DMS 273 treated with DMSO at 0.1 percent for 48 hours (cell line): ENCODE measurements at regions not wholly inside any gene's neighbourhood (a gene's known extent, or its start where the extent isn't known, plus 50 kb on each side); places are given as distances from the start of the nearest gene placed in this dataset.

ENCODE experiments used
- DNase-seq: peaks from one replicate; lab custom pipeline; 2025; lab: John Stamatoyannopoulos, UW

DNA sequence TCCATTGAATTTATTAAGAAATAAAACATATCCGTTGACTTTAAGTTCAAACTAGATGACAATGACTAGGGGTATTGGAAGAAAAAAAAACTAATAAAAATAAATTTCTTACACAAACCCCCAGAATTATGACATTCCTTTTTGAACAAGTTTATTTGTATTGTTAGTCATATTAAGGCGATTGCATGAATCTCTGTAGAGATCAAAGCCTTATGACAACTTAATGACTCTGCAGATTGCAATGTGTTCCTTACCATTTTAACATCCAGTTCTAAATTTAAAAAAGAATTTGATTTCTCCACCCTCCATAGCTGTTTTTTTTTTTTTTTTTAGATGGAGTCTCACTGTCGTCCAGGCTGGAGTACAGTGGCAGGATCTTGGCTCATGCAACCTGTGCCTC lies 189.8 kb upstream of the CEP162 start:
- DNase-seq = no peak

DNA sequence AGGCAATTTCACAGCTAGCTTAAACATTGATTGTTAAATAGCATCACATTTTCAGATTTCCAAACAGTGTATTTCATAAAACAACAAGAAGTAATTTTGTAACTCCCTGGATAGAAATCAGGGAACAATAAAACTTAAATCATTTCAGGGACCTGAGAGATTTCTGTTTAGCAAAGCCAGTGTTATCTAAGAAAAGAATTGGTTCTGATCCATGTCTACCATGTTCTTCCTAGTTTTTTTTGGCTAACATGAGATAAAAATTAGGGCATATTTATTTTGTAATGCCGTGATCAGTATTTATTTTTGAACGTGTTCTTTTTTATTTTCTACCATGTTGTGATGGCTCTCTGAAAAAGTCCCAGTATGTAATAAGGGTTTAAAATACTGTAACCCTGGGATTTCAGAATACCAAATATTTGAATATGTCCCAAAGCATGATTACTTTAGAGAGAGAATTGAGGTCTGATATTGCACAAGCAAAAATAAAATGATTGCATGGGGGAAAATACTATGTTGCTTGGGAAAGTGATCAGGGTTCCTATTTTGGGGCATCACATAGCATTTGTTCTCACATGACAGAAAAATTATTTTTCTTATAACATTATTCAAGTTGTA lies 188.7 kb upstream of the CEP162 start:
- DNase-seq = no peak

DNA sequence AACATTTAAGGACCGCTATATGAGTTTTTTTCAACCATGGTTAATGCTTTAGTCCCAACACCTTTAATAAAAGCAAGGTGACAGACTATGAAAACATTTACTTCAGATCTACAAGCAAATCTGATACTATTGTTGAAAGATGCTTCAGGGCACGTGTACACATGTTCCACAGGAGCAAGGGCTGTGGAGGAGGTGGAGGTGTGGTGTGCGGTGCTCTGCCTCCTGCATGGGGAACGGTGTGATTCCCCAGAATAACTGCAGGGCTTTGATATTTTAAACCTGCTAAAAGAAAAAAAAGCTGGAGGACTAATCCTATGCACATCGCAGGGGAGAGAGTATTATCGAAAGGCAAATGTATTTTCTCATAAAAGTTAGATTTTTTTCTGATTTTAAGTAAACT lies 188.1 kb upstream of the CEP162 start:
- DNase-seq = no peak

- no peak for DNase-seq
These were observed 187.6 kb upstream of the CEP162 start for GRCh38 chr6:84415068-84415467.

DNA sequence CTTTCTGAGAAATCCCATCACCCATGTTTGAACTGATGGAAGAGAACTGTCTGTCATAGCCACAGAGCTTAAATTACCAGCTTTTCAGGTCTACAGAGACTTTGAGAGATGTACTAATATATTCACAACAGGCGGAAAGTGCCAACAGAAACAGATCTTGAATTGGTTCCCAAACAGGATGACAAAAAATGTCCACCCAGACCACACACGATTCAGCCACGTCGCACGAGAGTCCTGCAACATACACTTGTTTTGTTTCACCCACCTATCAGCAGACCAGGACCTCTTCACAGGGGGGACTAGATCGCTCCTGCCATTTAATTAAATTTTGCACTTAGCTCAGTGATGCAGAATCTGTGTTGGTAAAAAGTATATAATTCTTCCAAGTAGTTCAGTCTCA lies 187.1 kb upstream of the CEP162 start:
- no peak for DNase-seq

- no peak for DNase-seq
These were observed 183.7 kb upstream of the CEP162 start for GRCh38 chr6:84411060-84411629.

DNA sequence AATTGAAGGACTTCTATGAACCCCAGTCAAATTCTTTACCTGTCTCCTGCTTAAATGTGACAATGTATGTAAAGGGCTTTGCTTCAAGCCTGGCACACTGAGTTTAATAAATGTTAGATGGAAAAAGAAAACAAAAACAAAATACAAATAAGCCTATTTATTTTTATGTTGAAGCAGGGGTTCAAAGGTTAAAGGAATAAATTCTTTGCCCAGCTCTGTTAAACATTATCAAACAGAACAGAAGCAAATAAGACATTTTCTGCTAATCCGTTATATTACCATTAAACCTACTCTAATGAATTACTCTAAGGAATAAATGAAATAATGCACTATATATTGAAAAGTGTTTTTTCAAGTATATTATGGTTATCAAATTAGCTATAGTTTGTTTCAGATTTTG lies 182.5 kb upstream of the CEP162 start:
- no peak for DNase-seq

GRCh38 chr6:84408028-84408427 lies 180.6 kb upstream of the CEP162 start:
- no peak for DNase-seq

DNA sequence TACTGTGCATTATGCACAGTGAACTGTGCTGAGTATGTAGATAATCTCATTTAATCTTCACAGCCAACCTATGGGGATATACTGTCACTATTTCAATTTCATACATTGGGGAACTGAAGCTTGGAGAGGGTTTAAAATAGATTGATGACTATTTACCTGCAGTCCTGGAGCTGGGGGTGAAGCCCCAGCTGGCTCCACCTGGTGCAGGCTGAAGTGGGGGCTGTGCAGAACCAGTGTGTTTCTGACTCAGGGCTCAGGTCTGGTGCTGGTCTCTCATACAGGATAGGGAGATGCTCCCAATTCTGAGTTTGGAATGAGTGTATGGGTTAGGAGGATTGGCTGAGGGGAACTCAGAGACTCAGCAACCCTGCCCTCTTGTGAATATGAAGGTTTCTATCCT lies 176.1 kb upstream of the CEP162 start:
- no peak for DNase-seq

DNA sequence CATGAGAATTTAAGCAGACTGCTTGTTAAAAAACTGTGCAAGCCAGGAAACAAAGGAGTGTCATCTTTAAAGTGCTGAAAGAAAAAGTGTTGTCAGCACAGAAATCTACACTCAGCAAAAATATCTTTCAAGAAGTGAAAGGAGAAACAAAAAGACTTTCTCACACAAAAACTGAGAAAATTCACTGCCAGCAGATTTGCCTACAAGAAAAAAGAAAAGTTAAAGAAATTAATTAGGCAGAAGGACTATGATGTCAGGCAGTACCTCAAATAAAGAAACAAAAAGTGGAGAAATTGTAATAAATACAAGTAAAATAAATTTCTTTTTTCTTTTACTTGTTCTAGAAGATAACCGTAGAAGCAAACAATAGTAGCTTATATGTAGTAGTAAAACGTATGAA lies 171.6 kb upstream of the CEP162 start:
- DNase-seq = no peak

GRCh38 chr6:84392261-84392660 lies 164.8 kb upstream of the CEP162 start:
- DNase-seq = no peak

DNA sequence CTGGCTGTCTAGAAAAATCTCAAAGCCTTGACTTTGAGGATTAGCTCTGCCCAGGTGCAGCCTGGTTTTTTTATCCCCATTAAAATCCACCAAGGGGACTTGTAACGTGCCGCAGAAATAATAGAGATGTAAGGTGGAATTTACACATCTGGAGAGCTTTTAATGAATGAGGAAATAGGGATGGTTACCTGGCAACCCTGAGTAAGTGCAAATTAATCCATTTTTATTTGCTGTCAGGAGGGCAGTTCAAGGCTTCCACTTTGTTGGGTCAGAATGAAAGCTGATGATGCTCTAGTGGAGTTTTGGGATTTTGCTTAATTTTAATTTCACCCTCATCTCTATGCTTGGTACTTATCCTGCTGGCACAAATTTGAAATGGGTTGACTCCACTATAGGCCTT lies 163.4 kb upstream of the CEP162 start:
- DNase-seq = no peak

DNA sequence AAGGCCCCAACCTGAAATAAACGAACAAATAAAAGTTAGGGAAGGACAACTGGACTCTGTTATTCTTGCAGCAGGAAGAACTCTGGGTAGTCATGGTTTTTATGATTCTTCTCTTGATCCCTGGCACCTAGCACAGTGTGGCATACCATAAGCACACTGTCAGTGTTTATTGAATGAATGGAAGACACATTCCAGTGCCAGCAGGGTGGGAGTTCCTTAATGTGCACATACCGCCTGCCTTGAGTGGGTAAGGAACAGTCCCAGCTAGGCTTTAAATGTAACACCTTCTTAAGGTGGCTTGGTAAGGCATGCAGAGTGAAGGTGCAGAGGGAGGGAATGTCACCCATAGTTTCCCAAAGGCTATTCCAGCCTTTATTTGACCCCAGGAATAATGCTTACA lies 162.9 kb upstream of the CEP162 start:
- no peak for DNase-seq

- DNase-seq = no peak
These were observed 151.7 kb upstream of the CEP162 start for GRCh38 chr6:84379142-84379541.

DNA sequence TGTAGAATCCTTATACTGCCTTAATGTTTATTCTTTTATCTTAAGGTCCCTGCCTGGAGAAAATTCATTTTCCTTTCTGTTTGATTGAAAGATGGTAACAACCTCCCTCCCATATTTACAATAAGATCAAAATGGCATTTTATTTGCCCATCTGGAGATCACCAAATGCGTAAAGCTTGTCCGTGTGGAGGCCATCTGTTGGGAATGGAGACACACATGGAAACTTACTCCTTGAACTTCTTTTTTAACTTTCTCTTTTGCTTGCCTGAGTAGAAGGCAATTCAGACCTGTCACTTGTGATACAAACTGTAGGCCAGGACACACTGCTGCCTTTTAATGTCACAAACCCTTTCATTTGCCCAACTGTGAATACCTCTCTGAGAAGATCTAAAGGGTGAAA lies 144.8 kb upstream of the CEP162 start:
- DNase-seq = no peak

DNA sequence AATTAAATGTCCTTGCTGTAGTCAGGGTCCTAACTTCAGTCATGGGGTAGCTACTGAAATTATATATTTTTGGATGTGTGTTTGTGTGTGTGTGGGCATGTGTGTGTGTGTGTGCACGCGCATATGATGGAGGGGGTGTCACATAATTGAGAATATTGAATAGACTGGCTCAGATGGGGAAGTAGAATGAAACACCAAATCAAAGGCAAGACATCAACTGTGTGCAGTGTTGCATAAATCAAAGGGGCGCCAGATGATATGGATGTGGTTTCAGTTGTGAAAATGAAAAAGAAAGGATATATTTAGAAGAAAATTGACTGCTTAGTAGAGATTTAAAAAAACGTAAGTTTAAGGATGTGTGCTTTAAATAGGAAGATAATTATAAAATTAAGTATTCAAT lies 144.2 kb upstream of the CEP162 start:
- no peak for DNase-seq

DNA sequence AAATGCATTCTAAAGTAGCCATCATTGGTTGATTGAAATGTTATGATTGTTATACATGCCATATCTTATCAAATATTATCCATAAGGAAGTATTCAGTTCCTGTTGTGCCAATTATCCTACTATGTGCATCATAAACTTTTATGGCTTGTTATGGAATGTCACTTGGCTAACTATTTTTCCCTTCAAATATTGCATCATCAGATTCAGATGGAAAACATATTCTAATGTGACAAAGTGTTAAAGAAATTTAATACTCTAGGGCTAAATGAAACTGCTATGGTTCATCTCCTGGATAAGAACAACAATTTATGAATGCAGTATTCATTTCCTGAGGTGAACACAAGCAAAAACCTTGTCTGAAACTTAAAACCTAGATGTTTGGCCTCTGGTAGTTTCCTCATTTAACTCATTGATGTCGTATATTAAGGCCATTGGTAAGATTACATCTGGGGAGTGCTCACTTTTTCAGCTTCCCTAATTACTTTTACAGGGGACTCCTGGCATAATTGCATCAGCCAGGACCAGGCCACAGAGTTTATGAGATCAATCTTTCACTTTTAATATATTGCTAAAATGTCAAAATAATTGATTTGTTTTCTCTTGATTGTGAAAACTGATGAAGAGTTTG lies 134.9 kb upstream of the CEP162 start:
- no peak for DNase-seq

DNA sequence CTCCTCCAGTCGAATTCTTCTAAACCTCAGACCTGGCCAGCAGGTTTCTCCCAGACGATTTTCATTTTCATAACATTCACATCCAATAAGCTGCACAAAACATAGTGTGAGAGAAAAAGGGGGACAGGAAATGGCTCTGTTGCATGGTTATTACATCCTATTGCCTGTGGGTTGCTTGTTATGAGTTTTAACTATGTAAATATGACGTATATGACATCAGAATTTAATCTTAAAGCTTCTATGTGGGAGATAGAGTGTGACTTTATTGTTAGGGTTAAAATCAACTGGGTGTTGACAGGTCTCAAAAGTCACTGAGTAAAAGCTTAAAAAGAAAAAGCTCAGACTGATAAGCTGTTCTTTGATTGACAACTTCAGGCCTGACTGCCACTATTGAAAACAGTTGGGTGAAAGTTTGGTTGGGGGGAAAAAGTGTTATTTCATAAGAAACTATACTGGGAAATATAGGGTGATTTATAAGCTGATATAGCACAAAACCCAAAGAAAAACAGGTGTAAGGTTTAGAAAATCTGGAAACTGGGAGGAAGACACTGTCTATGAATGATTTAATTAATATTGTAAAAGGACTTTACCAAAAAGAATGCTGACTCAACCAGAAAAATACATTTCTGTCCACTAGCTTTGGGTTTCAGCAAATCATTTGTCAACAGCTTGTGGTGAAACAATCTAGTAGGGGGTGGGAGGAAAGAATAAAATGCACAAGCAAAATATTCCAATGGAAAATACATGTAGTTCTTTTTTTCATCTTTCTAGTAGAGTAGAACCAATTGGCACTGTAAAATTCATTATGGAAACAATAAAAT lies 134.1 kb upstream of the CEP162 start:
- DNase-seq = no peak

GRCh38 chr6:84360039-84360438 lies 132.6 kb upstream of the CEP162 start:
- DNase-seq = no peak

DNA sequence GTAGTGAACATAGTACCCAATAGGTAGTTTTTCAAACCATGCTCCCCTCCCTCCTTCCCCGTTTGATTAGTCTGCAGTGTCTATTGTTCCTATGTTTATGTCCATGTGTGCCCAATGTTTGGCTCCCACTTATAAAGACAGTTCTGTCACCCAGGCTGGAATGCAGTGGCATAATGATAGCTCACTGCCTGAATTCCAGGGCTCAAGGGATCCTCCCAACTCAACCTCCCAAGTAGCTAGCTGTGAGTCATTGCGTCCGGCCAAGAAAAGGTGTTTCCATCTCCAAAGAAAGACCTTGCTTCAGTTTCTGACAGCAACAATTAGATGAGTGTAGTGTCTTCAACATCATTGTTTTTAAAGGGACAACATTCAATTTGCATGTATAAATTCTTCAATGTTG lies 131.1 kb upstream of the CEP162 start:
- DNase-seq = no peak

DNA sequence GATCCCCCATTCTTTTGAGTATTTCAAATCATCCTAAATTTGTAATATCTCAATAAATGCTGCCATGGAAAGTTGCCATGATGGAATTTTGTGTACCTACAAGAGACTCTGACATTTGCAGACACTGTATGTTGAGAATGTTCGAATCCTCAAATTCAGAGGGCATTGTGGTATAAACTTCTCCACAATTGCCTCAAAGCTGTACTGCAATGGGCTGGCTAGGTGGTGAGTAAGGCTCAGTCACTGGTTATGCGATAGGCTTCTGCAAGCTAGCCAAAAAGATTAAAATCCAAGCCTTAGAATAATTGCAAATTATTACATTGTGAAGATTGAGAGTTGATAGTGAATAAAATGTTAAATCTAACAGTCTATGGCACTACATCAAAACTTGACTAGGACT lies 130.2 kb upstream of the CEP162 start:
- DNase-seq = no peak

DNA sequence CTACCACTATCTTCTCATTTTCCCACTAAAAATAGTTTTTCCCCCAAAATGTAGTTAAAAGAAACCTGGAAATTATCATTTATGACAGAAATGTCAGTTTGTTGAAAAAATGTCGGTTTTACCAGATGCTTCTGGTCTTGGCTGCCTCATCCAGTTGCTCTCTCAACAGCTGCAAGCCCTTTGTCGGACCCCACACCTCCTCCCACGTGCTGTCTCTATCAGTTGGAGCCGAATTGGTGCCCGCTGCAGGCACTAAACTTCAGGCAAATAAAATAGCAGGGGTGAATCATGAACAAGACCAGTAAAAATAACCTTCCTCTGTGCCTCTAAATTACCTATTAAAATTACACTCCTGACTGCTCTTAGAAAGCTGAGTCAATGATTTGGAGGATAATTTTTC lies 129.5 kb upstream of the CEP162 start:
- no peak for DNase-seq
